T-helper 2 cell treated with Interferon-gamma antibody and Interleukin-4, amounts not matched to agents 5 μg/mL and 100 μg/mL, for 36 hours (primary cell): ENCODE measurements at regions not wholly inside any gene's neighbourhood (a gene's known extent, or its start where the extent isn't known, plus 50 kb on each side); places are given as distances from the start of the nearest gene placed in this dataset.
"Not testable (repeated sequence)": the region's sequence is repeated elsewhere in the genome, so short reads cannot be mapped to it uniquely, and the experiment has no call there.

Experiments used
- DNase-seq: peaks from one replicate; pipeline ENCODE4 v3.0.0; 2021; ENCODE audit warnings: low spot score
- H3K27ac Mint-ChIP-seq: one replicate; pipeline ENCODE4 v1.8.0; 2021; ENCODE audit warnings: mild to moderate bottlenecking, mixed read lengths
- H3K27me3 Mint-ChIP-seq: one replicate; pipeline ENCODE4 v1.8.0; 2021; ENCODE audit warnings: low read depth, mixed read lengths
- H3K36me3 Mint-ChIP-seq: one replicate; pipeline ENCODE4 v1.8.0; 2021; ENCODE audit warnings: low read depth, mixed read lengths
- H3K4me1 Mint-ChIP-seq: one replicate; pipeline ENCODE4 v1.8.0; 2021; ENCODE audit warnings: low read depth, mixed read lengths
- H3K4me3 Mint-ChIP-seq: one replicate; pipeline ENCODE4 v1.8.0; 2022; ENCODE audit warnings: mild to moderate bottlenecking, moderate library complexity, mixed read lengths
- H3K9me3 Mint-ChIP-seq: one replicate; pipeline ENCODE4 v1.8.0; 2021; ENCODE audit warnings: mixed read lengths

DNA sequence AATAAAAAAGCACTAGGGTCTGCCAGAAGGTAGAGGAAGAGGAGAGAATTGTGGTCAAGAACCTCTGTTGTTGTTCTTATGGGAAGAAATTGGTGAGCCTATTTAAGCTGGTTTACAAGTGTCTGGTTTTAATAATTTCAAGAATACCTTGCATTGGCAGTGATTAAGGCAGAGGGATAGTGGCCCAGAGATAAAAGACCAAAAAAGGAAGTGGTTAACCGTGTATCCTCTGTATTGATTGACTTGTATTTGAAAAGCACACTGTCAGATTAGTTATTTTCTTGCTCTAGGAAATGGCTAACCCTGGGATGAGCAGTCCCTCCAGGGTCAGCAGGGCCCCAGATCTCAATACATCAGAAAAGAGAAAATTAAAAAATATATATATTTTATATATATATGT is 190.1 kb downstream of the SPIN4 start:
- DNase-seq, H3K36me3 Mint-ChIP-seq, H3K4me3 Mint-ChIP-seq, H3K27ac Mint-ChIP-seq, H3K27me3 Mint-ChIP-seq, H3K4me1 Mint-ChIP-seq, H3K9me3 Mint-ChIP-seq: not testable (repeated sequence)

DNA sequence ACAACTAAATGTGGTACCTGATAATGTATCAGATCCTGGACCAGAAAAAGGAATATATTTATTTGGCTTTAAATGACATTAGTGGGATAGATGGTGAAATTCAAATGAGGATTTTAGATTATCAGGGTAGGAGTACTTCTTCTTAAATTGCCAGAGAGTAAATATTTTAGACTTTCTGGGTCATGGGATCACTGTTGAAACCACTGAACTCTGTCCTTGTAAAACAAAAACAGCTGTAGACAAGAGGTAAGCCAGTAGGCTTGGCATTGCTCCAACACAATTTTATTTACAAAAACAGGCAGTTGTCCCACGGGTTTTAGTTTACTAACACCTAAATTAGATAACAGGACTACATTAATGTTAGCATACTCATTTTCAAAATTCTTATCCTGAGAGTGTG is 190.8 kb downstream of the SPIN4 start:
- not testable (repeated sequence) for H3K27ac Mint-ChIP-seq, DNase-seq, H3K4me1 Mint-ChIP-seq, H3K27me3 Mint-ChIP-seq, H3K36me3 Mint-ChIP-seq, H3K4me3 Mint-ChIP-seq, H3K9me3 Mint-ChIP-seq

DNA sequence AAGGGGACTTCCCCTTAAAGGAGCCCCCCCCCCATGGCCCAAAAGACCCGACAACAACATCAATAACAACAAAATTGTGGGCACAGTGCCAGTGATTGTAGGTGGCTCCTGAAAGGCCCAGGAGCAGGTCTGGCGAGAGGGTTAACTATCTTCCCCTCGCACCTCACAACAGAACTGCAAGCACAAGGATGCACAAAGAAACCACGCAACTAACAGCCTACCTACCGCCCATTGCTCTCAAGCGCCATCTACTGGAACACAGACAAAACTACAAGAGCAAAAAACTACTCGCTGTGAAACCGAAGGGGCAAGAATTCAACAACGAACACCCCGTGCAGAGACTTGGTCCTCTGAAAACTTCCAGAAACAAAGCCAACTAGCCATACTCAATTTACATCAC is 205.6 kb downstream of the SPIN4 start:
- not testable (repeated sequence) for H3K27ac Mint-ChIP-seq, DNase-seq, H3K36me3 Mint-ChIP-seq, H3K27me3 Mint-ChIP-seq, H3K9me3 Mint-ChIP-seq, H3K4me1 Mint-ChIP-seq, H3K4me3 Mint-ChIP-seq

- not testable (repeated sequence) for H3K9me3 Mint-ChIP-seq, H3K4me3 Mint-ChIP-seq, DNase-seq, H3K36me3 Mint-ChIP-seq, H3K27me3 Mint-ChIP-seq, H3K4me1 Mint-ChIP-seq, H3K27ac Mint-ChIP-seq
Observed at GRCh38 chrX:63142588-63142987, 208.5 kb downstream of the SPIN4 start.

GRCh38 chrX:63135859-63136258 is 215.3 kb downstream of the SPIN4 start:
- H3K27ac Mint-ChIP-seq, H3K9me3 Mint-ChIP-seq, DNase-seq, H3K4me1 Mint-ChIP-seq, H3K27me3 Mint-ChIP-seq, H3K36me3 Mint-ChIP-seq, H3K4me3 Mint-ChIP-seq: not testable (repeated sequence)

DNA sequence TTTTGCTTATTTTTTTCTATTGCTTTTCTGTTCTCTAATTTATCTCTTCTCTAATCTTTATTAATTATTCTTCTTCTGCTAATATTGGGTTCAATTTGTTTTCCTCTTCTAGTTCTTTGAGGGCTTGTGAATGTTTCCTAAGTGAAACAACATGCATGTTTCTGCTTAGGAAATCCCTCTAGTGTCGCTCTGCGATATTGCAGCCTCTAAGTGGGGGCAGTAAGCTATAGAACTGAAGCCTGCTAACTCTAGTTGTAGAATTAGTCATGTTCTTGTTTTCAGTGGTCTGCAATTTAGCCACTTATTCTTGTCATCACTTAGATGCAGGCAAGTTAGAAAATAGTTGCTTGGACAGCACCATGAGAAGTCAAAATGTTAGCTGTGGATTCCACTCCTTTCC is 222.6 kb downstream of the SPIN4 start:
- H3K4me3 Mint-ChIP-seq: no peak overlapping the region
- H3K27ac Mint-ChIP-seq: no peak overlapping the region
- H3K4me1 Mint-ChIP-seq: no peaks in the 10 kb centered on the region
- no peak for DNase-seq
- H3K27me3 Mint-ChIP-seq: no peaks in the 10 kb centered on the region
- no peaks in the 10 kb centered on the region for H3K36me3 Mint-ChIP-seq
- no peaks in the 10 kb centered on the region for H3K9me3 Mint-ChIP-seq

- H3K9me3 Mint-ChIP-seq: peaks cover 7% of the 10 kb centered on the region
- H3K36me3 Mint-ChIP-seq: no peaks in the 10 kb centered on the region
- no peaks in the 10 kb centered on the region for H3K4me1 Mint-ChIP-seq
- H3K4me3 Mint-ChIP-seq: no peak overlapping the region
- H3K27me3 Mint-ChIP-seq: no peaks in the 10 kb centered on the region
- H3K27ac Mint-ChIP-seq: no peak overlapping the region
- no peak for DNase-seq
Observed at GRCh38 chrX:63115196-63115595, 235.9 kb downstream of the SPIN4 start.

DNA sequence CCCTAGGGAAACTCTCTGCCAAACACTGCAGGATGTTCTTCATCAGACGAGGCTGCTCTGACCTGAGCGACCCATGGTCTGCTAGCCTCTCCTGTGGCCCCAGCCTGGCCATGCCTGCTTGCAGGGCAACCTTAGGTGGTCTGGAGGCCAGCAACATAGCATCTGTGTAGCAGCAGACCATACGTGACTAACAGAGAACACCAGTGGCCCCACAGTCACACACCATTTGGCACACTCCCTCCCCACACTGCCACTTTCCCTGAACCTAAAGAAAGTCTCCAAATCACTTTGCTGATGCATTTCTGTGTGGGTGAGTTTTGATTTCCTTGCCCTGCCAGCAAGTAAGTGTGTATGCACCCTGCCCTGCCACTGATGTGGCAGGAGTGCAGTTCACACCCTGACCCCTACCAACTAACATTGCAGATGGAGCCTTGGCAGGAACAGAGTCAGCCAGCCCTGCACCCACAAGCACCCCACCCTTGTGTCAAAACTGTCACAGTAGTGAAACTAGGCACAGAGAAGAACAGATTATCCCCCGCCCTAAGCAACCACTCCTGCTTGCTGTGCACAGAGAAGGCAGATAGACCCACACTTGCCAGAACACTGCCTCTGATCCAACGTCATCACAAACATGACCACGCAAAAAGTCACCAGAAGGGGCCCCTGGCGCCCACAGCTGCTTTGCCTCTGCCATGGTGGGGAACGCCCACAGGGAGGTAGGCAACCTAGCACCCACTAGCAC is 249.1 kb downstream of the SPIN4 start:
- H3K4me3 Mint-ChIP-seq: no peak overlapping the region
- no peak overlapping the region for H3K27ac Mint-ChIP-seq
- H3K9me3 Mint-ChIP-seq: peaks cover 15% of the 10 kb centered on the region
- no peak for DNase-seq
- H3K4me1 Mint-ChIP-seq: no peaks in the 10 kb centered on the region
- no peaks in the 10 kb centered on the region for H3K36me3 Mint-ChIP-seq
- H3K27me3 Mint-ChIP-seq: no peaks in the 10 kb centered on the region

- Mint-ChIP-seq H3K36me3 (no peaks in the 10 kb centered on the region), H3K4me3 (no peak overlapping the region), H3K27ac (no peak overlapping the region), H3K9me3 (peaks cover 7% of the 10 kb centered on the region), H3K4me1 (no peaks in the 10 kb centered on the region), H3K27me3 (no peaks in the 10 kb centered on the region)
- DNase-seq: no peak
Observed at GRCh38 chrX:63058204-63058603, 292.9 kb downstream of the SPIN4 start.

- Mint-ChIP-seq H3K9me3 (peaks cover 4% of the 10 kb centered on the region), H3K4me3 (no peak overlapping the region), H3K4me1 (no peaks in the 10 kb centered on the region), H3K36me3 (no peaks in the 10 kb centered on the region), H3K27me3 (no peaks in the 10 kb centered on the region), H3K27ac (no peak overlapping the region)
- no peak for DNase-seq
Observed at GRCh38 chrX:63050225-63050624, 300.9 kb downstream of the SPIN4 start.

DNA sequence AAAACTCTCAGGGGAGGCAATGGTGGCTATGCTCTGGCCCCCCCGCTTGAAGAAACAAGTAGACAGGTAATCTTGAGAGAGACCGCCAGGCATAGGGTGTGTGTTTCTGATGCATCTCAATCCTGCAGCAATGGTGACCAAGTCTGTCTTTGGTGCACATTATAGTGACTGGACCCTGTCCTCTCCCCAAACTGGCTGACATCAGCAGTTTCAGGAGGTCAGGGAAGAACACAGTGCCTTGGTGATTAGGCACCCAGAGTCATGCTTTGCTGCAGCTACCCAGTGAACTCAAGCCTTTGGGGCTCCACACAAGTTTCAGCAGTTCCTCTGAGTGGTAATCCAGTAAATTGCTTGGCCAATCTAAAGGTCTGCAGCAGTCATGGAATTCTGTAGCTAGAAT is 318.3 kb downstream of the SPIN4 start:
- peaks cover 7% of the 10 kb centered on the region for H3K9me3 Mint-ChIP-seq

DNA sequence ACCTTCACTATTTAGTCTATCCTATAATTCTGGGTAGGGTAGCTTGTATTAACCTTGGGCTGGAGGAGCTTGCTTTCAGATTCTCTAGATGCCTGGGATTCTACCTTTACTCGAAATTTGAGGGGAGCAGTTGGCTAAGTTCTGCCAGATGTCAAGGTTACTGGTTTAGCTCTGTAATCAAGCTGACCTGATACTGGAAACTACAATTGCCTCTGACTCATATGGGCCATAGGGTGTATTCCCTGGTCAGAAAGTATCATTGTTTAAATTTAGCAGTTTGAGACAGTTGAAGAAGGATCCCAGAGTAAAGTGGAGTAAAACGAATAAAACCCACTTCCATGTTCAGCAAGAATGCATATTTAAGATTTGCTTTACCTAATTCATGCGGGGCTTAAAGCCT is 337.6 kb downstream of the SPIN4 start:
- no peaks in the 10 kb centered on the region for H3K4me1 Mint-ChIP-seq
- H3K9me3 Mint-ChIP-seq: peaks cover 8% of the 10 kb centered on the region
- H3K36me3 Mint-ChIP-seq: no peaks in the 10 kb centered on the region
- H3K27me3 Mint-ChIP-seq: no peaks in the 10 kb centered on the region
- H3K27ac Mint-ChIP-seq: no peak overlapping the region
- no peak for DNase-seq
- no peak overlapping the region for H3K4me3 Mint-ChIP-seq

More for the DNA sequence above, 318.3 kb downstream of the SPIN4 start:
- H3K4me3 Mint-ChIP-seq: no peak overlapping the region
- no peaks in the 10 kb centered on the region for H3K36me3 Mint-ChIP-seq
- no peaks in the 10 kb centered on the region for H3K4me1 Mint-ChIP-seq
- no peak overlapping the region for H3K27ac Mint-ChIP-seq
- no peak for DNase-seq
- no peaks in the 10 kb centered on the region for H3K27me3 Mint-ChIP-seq

DNA sequence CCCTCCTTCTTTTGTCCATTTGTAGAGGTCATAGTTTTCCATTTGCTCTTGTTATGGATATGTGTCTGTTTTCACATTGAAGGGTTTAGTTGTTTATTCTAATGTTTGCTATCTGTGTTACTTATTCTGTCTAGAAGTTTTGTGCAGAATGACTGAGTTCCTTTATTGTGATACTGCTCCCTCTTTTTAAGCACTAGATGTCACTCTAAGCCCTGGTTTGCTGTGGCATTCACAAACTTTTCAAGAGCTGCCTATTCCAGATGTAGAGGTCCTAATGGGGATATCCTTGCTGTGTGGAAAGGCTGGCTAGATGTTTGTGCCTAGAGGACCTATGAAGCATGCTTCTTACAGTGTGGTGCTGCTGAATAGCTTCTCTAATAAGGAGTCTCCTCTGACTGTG is 338.6 kb downstream of the SPIN4 start:
- Mint-ChIP-seq H3K9me3 (peaks cover 8% of the 10 kb centered on the region), H3K4me3 (no peak overlapping the region), H3K27me3 (no peaks in the 10 kb centered on the region), H3K4me1 (no peaks in the 10 kb centered on the region), H3K36me3 (no peaks in the 10 kb centered on the region), H3K27ac (no peak overlapping the region)
- no peak for DNase-seq

GRCh38 chrX:63000196-63000595 is 350.9 kb downstream of the SPIN4 start:
- not testable (repeated sequence) for H3K36me3 Mint-ChIP-seq, H3K4me1 Mint-ChIP-seq, H3K27me3 Mint-ChIP-seq, H3K4me3 Mint-ChIP-seq, H3K27ac Mint-ChIP-seq, DNase-seq
- peaks cover 18% of the 10 kb centered on the region for H3K9me3 Mint-ChIP-seq
